ENCODE measurements at regions not wholly inside any gene's neighbourhood (a gene's known extent, or its start where the extent isn't known, plus 50 kb on each side); places are given as distances from the start of the nearest gene placed in this dataset.

- TF ChIP-seq, protein P1, sequence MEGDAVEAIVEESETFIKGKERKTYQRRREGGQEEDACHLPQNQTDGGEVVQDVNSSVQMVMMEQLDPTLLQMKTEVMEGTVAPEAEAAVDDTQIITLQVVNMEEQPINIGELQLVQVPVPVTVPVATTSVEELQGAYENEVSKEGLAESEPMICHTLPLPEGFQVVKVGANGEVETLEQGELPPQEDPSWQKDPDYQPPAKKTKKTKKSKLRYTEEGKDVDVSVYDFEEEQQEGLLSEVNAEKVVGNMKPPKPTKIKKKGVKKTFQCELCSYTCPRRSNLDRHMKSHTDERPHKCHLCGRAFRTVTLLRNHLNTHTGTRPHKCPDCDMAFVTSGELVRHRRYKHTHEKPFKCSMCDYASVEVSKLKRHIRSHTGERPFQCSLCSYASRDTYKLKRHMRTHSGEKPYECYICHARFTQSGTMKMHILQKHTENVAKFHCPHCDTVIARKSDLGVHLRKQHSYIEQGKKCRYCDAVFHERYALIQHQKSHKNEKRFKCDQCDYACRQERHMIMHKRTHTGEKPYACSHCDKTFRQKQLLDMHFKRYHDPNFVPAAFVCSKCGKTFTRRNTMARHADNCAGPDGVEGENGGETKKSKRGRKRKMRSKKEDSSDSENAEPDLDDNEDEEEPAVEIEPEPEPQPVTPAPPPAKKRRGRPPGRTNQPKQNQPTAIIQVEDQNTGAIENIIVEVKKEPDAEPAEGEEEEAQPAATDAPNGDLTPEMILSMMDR (IDR thresholded peaks at IDR 0.05): no peak
- TF ChIP-seq EP300 (IDR thresholded peaks at IDR 0.05; ENCODE audit: low read depth): no peak
- TF ChIP-seq POLR2A (IDR thresholded peaks at IDR 0.05): no peak
Observed at GRCh38 chr14:106843951-106844483, 1317.6 kb downstream of the TMEM121 start.
